CD14-positive monocyte (primary cell): ENCODE measurements at regions not wholly inside any gene's neighbourhood (a gene's known extent, or its start where the extent isn't known, plus 50 kb on each side); places are given as distances from the start of the nearest gene placed in this dataset.

Source experiments
- DNase-seq, 3 donors: peaks; one replicate each; pipeline ENCODE4 v3.0.0-alpha.2; 2011 to 2022
- H2AFZ ChIP-seq: 2 replicates; pipeline ENCODE4 v1.6.0; 2012; ENCODE audit warnings: mild to moderate bottlenecking, low read depth, low read length, inconsistent platforms; ENCODE audit not compliant: insufficient read depth, poor library complexity, severe bottlenecking
- H3K27ac ChIP-seq, 2 donors: 1 replicate in 1 of 2; 2 replicates in 1 of 2; pipeline ENCODE4 v1.5.1; 2012 to 2013; ENCODE audit warnings: low read length in 2 of 2, control low read depth in 1 of 2, inconsistent platforms in 1 of 2, low read depth in 1 of 2, mild to moderate bottlenecking in 1 of 2
- H3K27me3 ChIP-seq, 2 donors: one replicate each; pipeline versions ENCODE4 v1.6.0 to v1.6.1; 2011 to 2013; ENCODE audit warnings: low read length in 2 of 2; ENCODE audit not compliant: control insufficient read depth in 2 of 2, insufficient read depth in 2 of 2
- H3K36me3 ChIP-seq, 2 donors: replicated peaks in 1 of 2; 1 replicate in 1 of 2; 2 replicates in 1 of 2; pipeline versions ENCODE4 v1.5.1 to v1.6.1; 2012 to 2013; ENCODE audit warnings: low read length in 2 of 2, control low read depth in 1 of 2, inconsistent platforms in 1 of 2, mild to moderate bottlenecking in 1 of 2; ENCODE audit not compliant: insufficient read depth in 2 of 2, control insufficient read depth in 1 of 2
- H3K4me1 ChIP-seq, 2 donors: 1 replicate in 1 of 2; 2 replicates in 1 of 2; pipeline versions ENCODE4 v1.5.1 to v1.6.1; 2012 to 2013; ENCODE audit warnings: low read length in 2 of 2, control low read depth in 1 of 2, inconsistent platforms in 1 of 2, mild to moderate bottlenecking in 1 of 2, moderate library complexity in 1 of 2; ENCODE audit not compliant: insufficient read depth in 2 of 2, control insufficient read depth in 1 of 2
- H3K4me2 ChIP-seq: replicated peaks from 2 replicates; pipeline ENCODE3; 2012; ENCODE audit warnings: low read length, moderate library complexity, mild to moderate bottlenecking; ENCODE audit not compliant: poor library complexity, severe bottlenecking; ENCODE audit errors: extremely low read depth
- H3K4me3 ChIP-seq, 3 experiments: fragments of 200-600 bp in 1 of 3; sonication (generic) in 1 of 3; replicated peaks in 1 of 3; 1 replicate in 2 of 3; 2 replicates in 1 of 3; pipeline ENCODE4 v1.5.1; 2011 to 2013; ENCODE audit warnings: low read length in 3 of 3, mild to moderate bottlenecking in 3 of 3, control low read depth in 2 of 3, low read depth in 2 of 3, inconsistent platforms in 1 of 3, moderate library complexity in 1 of 3
- H3K79me2 ChIP-seq: 2 replicates; pipeline ENCODE4 v1.6.0; 2012; ENCODE audit warnings: mild to moderate bottlenecking, control low read depth, inconsistent platforms, low read length, moderate library complexity; ENCODE audit not compliant: insufficient read depth
- H3K9ac ChIP-seq: 2 replicates; pipeline ENCODE4 v1.6.0; 2017; ENCODE audit warnings: low read length, mild to moderate bottlenecking; ENCODE audit not compliant: insufficient read depth, poor library complexity, severe bottlenecking
- H3K9me3 ChIP-seq, 2 donors: replicated peaks in 1 of 2; 1 replicate in 1 of 2; 2 replicates in 1 of 2; pipeline versions ENCODE4 v1.5.1 to v1.6.1; 2012 to 2013; ENCODE audit warnings: low read length in 2 of 2, control low read depth in 1 of 2; ENCODE audit not compliant: control insufficient read depth in 1 of 2, insufficient read depth in 1 of 2
- H4K20me1 ChIP-seq: 2 replicates; pipeline ENCODE4 v1.6.0; 2012; ENCODE audit warnings: mild to moderate bottlenecking, low read length, control low read depth, moderate library complexity; ENCODE audit not compliant: insufficient read depth
- H3K27ac Mint-ChIP-seq, 7 donors: one replicate each; pipeline ENCODE4 v1.8.0; 2020; ENCODE audit warnings: mild to moderate bottlenecking in 7 of 7, mixed read lengths in 7 of 7, moderate library complexity in 6 of 7, inconsistent platforms in 2 of 7
- H3K27me3 Mint-ChIP-seq, 3 donors: one replicate each; pipeline ENCODE4 v1.8.0; 2021 to 2022; ENCODE audit warnings: low read depth in 3 of 3, mild to moderate bottlenecking in 3 of 3, mixed read lengths in 3 of 3, moderate library complexity in 3 of 3, inconsistent platforms in 1 of 3
- H3K36me3 Mint-ChIP-seq, 2 donors: one replicate each; pipeline ENCODE4 v1.8.0; 2020; ENCODE audit warnings: mixed read lengths in 2 of 2, inconsistent platforms in 1 of 2, mild to moderate bottlenecking in 1 of 2
- H3K4me1 Mint-ChIP-seq: one replicate; pipeline ENCODE4 v1.8.0; 2020; ENCODE audit warnings: mild to moderate bottlenecking, mixed read lengths
- H3K4me3 Mint-ChIP-seq, 2 donors: one replicate each; pipeline ENCODE4 v1.8.0; 2020; ENCODE audit warnings: mild to moderate bottlenecking in 2 of 2, mixed read lengths in 2 of 2, moderate library complexity in 1 of 2
- H3K9me3 Mint-ChIP-seq, 7 donors: one replicate each; pipeline ENCODE4 v1.8.0; 2020 to 2022; ENCODE audit warnings: mixed read lengths in 7 of 7, mild to moderate bottlenecking in 6 of 7, moderate library complexity in 6 of 7, inconsistent platforms in 2 of 7
- CTCF ChIP-seq: fragments of 200-600 bp; IDR thresholded peaks from one replicate; pipeline ENCODE4 v1.8.0; 2022; ENCODE audit warnings: antibody characterized with exemption, mild to moderate bottlenecking
- WGBS: methylation state at CpG from one replicate; pipeline ENCODE4 v1.1.5; 2013; ENCODE audit warnings: missing lambda C conversion rate; ENCODE audit not compliant: insufficient coverage; 5-methylcytosine and 5-hydroxymethylcytosine counted together
- intact Hi-C, 2 donors: fragments of 100-400 bp; cut with micrococcal nuclease; formaldehyde crosslinking; loops; one replicate each; pipeline versions ENCODE4 v1.15.0 to v1.15.1; 2023

- intact Hi-C loops: no loop called here
- Histone ChIP-seq H3K36me3 (no peaks in the 10 kb centered on the region), H3K4me2 (no peak overlapping the region), H4K20me1 (no peaks in the 10 kb centered on the region), H3K27me3 (peaks cover 0 to 2% of the 10 kb centered on the region in 2 donors), H3K27ac (no peak overlapping the region), H3K9ac (no peak overlapping the region), H3K9me3 (no peaks in the 10 kb centered on the region), H3K79me2 (no peaks in the 10 kb centered on the region), H3K4me1 (no peaks in the 10 kb centered on the region), H3K4me3 (no peak overlapping the region), H2AFZ (no peak overlapping the region)
- 0% methylated on average over 4 of the region's 4 CpGs for WGBS
- Mint-ChIP-seq H3K27ac (peak overlapping the region in 1 of 7 donors; percentile 35), H3K4me1 (no peaks in the 10 kb centered on the region), H3K9me3 (peaks cover 0 to 3% (median 0%) of the 10 kb centered on the region in 7 donors), H3K4me3 (no peak overlapping the region), H3K27me3 (peaks cover 0 to 12% (median 3%) of the 10 kb centered on the region in 3 donors), H3K36me3 (no peaks in the 10 kb centered on the region)
- DNase-seq: peak in 2 of 3 donors; percentile 1 to 21
- TF ChIP-seq CTCF: no peak
These were observed 427.9 kb upstream of the CELF2 start for GRCh38 chr10:10589540-10590303.

GRCh38 chr10:10591715-10592341 lies 425.8 kb upstream of the CELF2 start:
- Histone ChIP-seq H3K36me3 (no peaks in the 10 kb centered on the region), H3K27me3 (peaks cover 0 to 2% of the 10 kb centered on the region in 2 donors), H3K9ac (no peak overlapping the region), H3K4me1 (no peaks in the 10 kb centered on the region), H3K9me3 (no peaks in the 10 kb centered on the region), H4K20me1 (no peaks in the 10 kb centered on the region), H2AFZ (no peak overlapping the region), H3K4me3 (no peak overlapping the region), H3K4me2 (no peak overlapping the region), H3K27ac (no peak overlapping the region), H3K79me2 (no peaks in the 10 kb centered on the region)
- Mint-ChIP-seq H3K4me3 (no peak overlapping the region), H3K36me3 (no peaks in the 10 kb centered on the region), H3K9me3 (peaks cover 0 to 6% (median 2%) of the 10 kb centered on the region in 7 donors), H3K27ac (no peak overlapping the region), H3K27me3 (peaks cover 0 to 12% (median 3%) of the 10 kb centered on the region in 3 donors), H3K4me1 (no peaks in the 10 kb centered on the region)
- DNase-seq: no peak
- 88% methylated on average over 3 of the region's 8 CpGs for WGBS
- intact Hi-C loops: no loop called here
- TF ChIP-seq CTCF: no peak
